GM12865 (cell line): ENCODE measurements at regions not wholly inside any gene's neighbourhood (a gene's known extent, or its start where the extent isn't known, plus 50 kb on each side); places are given as distances from the start of the nearest gene placed in this dataset.

Source experiments
- DNase-seq: peaks from one replicate; pipeline ENCODE4 v3.0.0; 2010; ENCODE audit warnings: low read depth
- H3K4me3 ChIP-seq: 2 replicates; pipeline ENCODE4 v1.5.1; 2011; ENCODE audit warnings: mild to moderate bottlenecking, low read depth, low read length, control low read depth
- CTCF ChIP-seq: IDR thresholded peaks from 2 replicates; pipeline ENCODE4 v1.5.1; 2011; ENCODE audit warnings: low read length, control low read depth, low read depth, inconsistent platforms; ENCODE audit not compliant: insufficient read depth; ENCODE audit errors: missing control alignments

- DNase-seq: no peak
- no peak overlapping the region for H3K4me3 ChIP-seq
- no peak for TF ChIP-seq CTCF
Measured at GRCh38 chr2:47658646-47659320, 88.0 kb upstream of the KCNK12 start.

DNA sequence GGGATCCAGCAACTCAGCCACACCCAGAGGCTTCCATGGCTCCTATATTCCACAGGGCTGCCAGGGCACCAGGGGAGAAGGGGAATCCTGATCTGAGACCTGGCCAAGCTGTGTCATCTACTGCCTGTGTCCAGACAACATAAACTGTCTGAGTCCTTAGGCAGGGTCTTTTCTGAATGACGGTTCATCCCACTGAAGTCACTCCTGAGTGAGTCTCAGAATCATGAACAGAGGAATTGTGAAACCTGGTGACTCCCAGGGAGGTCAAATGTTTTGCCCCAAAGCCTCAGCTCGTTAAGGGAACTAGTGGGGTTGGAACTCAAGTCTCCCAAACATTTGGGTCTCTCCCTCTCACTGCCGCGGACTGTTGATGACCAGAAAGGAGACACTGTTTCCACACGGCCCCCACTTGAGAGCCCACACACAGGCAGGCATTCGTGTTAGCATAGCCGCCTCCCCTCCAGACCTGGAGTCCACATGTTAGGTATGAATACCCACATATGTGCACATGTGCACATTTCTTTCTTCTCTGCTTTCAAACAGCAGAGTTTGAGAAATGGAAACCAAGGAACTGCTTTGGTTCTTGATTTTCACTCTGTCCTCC is 87.2 kb upstream of the KCNK12 start:
- DNase-seq: peak; percentile 34
- no peak for TF ChIP-seq CTCF
- H3K4me3 ChIP-seq: no peak overlapping the region

GRCh38 chr2:47656715-47657600 is 86.2 kb upstream of the KCNK12 start:
- no peak for TF ChIP-seq CTCF
- H3K4me3 ChIP-seq: no peak overlapping the region
- DNase-seq: peak; percentile 36

DNA sequence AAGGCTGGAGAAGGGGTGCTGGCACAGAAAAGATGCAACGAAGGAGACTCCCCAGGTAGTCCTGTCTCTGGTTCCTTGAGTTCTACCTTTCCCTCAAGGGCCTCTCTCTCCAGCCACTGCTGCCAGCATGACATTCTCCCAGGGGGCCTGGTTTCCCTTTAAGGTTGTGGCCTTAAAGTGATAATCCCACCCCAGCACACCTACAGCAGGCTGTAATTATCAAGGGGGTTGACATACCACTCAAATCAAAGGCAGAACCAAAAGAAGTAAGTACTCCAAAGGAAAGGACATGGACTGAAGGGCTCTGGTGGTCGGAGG is 84.7 kb upstream of the KCNK12 start:
- peak; percentile 37 for DNase-seq
- no peak for TF ChIP-seq CTCF
- H3K4me3 ChIP-seq: no peak overlapping the region

GRCh38 chr2:47654790-47655562 is 84.2 kb upstream of the KCNK12 start:
- peak; percentile 87 for DNase-seq
- TF ChIP-seq CTCF: no peak
- H3K4me3 ChIP-seq: no peak overlapping the region

DNA sequence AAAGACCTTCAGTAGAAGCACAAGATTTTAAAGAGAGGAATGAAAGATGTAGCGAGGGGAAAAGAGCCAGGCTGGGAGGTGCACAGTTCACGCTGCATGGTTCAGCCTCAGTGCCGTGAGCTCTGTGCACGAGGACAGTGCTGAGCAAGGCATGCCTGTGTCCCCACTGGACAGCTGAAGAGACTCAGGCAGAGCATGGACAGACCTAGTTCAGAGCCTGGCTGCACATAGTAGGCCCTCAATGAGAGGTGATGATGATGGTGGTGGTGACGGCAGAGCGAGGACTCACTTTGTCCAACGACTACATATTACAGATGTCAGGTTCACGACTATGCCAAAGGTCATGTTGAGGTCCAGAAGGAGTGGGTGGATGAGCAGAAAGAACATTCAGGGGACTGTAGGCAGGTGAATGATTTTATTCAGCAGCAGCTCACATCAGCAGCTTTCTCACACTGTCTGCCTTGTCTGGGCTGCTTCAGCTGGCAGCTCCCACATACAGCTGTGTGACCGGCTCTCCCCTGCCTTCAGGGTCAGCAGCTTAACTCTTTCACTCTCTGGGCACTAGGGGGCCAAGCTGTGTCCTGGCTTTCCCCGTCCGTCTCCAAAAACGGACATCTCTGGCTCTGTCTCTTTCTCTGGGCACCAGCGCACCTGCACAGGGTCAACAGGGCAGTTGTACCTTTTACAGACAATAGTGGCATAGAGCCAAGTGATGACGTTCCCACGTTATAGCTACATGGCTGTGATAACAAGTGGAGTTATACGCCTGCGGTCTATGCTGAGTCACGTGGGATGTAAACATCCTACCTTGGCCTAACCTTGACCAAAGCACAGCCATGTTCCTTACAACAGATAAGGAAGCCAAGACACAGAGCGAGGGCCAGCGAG is 83.4 kb upstream of the KCNK12 start:
- DNase-seq: peak; percentile 28
- H3K4me3 ChIP-seq: no peak overlapping the region
- TF ChIP-seq CTCF: peak; percentile 21
